Loucy (cell line): ENCODE measurements at regions not wholly inside any gene's neighbourhood (a gene's known extent, or its start where the extent isn't known, plus 50 kb on each side); places are given as distances from the start of the nearest gene placed in this dataset.
"Not testable (repeated sequence)": the region's sequence is repeated elsewhere in the genome, so short reads cannot be mapped to it uniquely, and the experiment has no call there.

ENCODE experiments used
- H2AFZ ChIP-seq: fragments of 200-600 bp; sonication (generic); 2 replicates; pipeline ENCODE4 v1.6.0; 2016; ENCODE audit warnings: antibody characterized with exemption, mild to moderate bottlenecking, low read length, moderate library complexity
- H3F3A ChIP-seq: fragments of 200-600 bp; 2 replicates; pipeline ENCODE4 v1.6.0; 2016; ENCODE audit warnings: antibody characterized with exemption, low read depth, mild to moderate bottlenecking
- H3K27me3 ChIP-seq: fragments of 200-600 bp; sonication (generic); 2 replicates; pipeline ENCODE4 v1.6.1; 2014; ENCODE audit warnings: low read length, mild to moderate bottlenecking; ENCODE audit not compliant: insufficient read depth, poor library complexity, severe bottlenecking
- H3K36me3 ChIP-seq: fragments of 200-600 bp; sonication (generic); 2 replicates; pipeline ENCODE4 v1.6.1; 2016; ENCODE audit warnings: low read length; ENCODE audit not compliant: insufficient read depth
- H3K4me1 ChIP-seq: fragments of 200-600 bp; sonication (generic); 2 replicates; pipeline ENCODE4 v1.5.1; 2014; ENCODE audit warnings: low read length, mild to moderate bottlenecking; ENCODE audit not compliant: insufficient read depth, poor library complexity, severe bottlenecking
- H3K4me2 ChIP-seq: fragments of 200-600 bp; sonication (generic); 2 replicates; pipeline ENCODE4 v1.6.0; 2014; ENCODE audit warnings: antibody characterized with exemption, low read length, low read depth, mild to moderate bottlenecking; ENCODE audit not compliant: poor library complexity, severe bottlenecking
- H3K4me3 ChIP-seq: fragments of 200-600 bp; sonication (generic); 2 replicates; pipeline ENCODE4 v1.5.1; 2014; ENCODE audit warnings: low read length, mild to moderate bottlenecking, mixed read lengths; ENCODE audit not compliant: poor library complexity, severe bottlenecking
- H3K79me2 ChIP-seq: fragments of 200-600 bp; sonication (generic); 2 replicates; pipeline ENCODE4 v1.6.1; 2014; ENCODE audit warnings: low read length; ENCODE audit not compliant: insufficient read depth
- H3K9ac ChIP-seq: fragments of 200-600 bp; sonication (generic); 2 replicates; pipeline ENCODE4 v1.6.0; 2014; ENCODE audit warnings: mild to moderate bottlenecking, low read depth, low read length, moderate library complexity; ENCODE audit not compliant: poor library complexity, severe bottlenecking
- H3K9me2 ChIP-seq: fragments of 200-600 bp; sonication (generic); replicated peaks from 2 replicates; pipeline ENCODE4 v1.6.1; 2016; ENCODE audit warnings: low read depth, low read length, mixed read lengths
- H3K9me3 ChIP-seq: fragments of 200-600 bp; sonication (generic); 2 replicates; pipeline ENCODE4 v1.6.1; 2014; ENCODE audit warnings: mild to moderate bottlenecking, antibody characterized with exemption, low read length, low read depth; ENCODE audit not compliant: insufficient read depth
- H4K20me1 ChIP-seq: fragments of 200-600 bp; sonication (generic); 2 replicates; pipeline ENCODE4 v1.6.0; 2014; ENCODE audit warnings: antibody characterized with exemption, low read length, mild to moderate bottlenecking; ENCODE audit not compliant: insufficient read depth, poor library complexity, severe bottlenecking
- CTCF ChIP-seq: fragments of 200-600 bp; sonication (generic); conservative IDR thresholded peaks from 2 replicates; pipeline ENCODE4 v1.5.1; 2014; ENCODE audit warnings: mild to moderate bottlenecking, antibody characterized with exemption, low read length
- EZH2phosphoT487 ChIP-seq: fragments of 200-600 bp; IDR thresholded peaks from 2 replicates; pipeline ENCODE4 v1.6.1; 2018; ENCODE audit warnings: antibody characterized with exemption, mild to moderate bottlenecking, moderate library complexity, borderline replicate concordance

- H2AFZ ChIP-seq = no peak overlapping the region
- H3K4me1 ChIP-seq = no peaks in the 10 kb centered on the region
- H3K9ac ChIP-seq = no peak overlapping the region
- H3K36me3 ChIP-seq = no peaks in the 10 kb centered on the region
- H3K4me2 ChIP-seq = no peak overlapping the region
- H3K79me2 ChIP-seq = no peaks in the 10 kb centered on the region
- H3K9me2 ChIP-seq = no peaks in the 10 kb centered on the region
- H3K9me3 ChIP-seq = no peaks in the 10 kb centered on the region
- no peaks in the 10 kb centered on the region for H4K20me1 ChIP-seq
- TF ChIP-seq EZH2phosphoT487 = no peak
- TF ChIP-seq CTCF = no peak
- no peaks in the 10 kb centered on the region for H3F3A ChIP-seq
- H3K27me3 ChIP-seq = no peaks in the 10 kb centered on the region
- H3K4me3 ChIP-seq = no peak overlapping the region
Observed at GRCh38 chr5:156087577-156088110, 239.3 kb upstream of the SGCD start.

- not testable (repeated sequence) for H3F3A ChIP-seq, H3K9me3 ChIP-seq, H3K4me3 ChIP-seq
Observed at GRCh38 chr5:156089955-156090940, 236.7 kb upstream of the SGCD start.

GRCh38 chr5:156093024-156093423 lies 233.9 kb upstream of the SGCD start:
- no peak for TF ChIP-seq CTCF
- TF ChIP-seq EZH2phosphoT487 = no peak
- no peaks in the 10 kb centered on the region for H3K4me1 ChIP-seq
- H3K9me2 ChIP-seq = no peaks in the 10 kb centered on the region
- H3K9me3 ChIP-seq = no peaks in the 10 kb centered on the region
- H3K4me2 ChIP-seq = no peak overlapping the region
- H3K36me3 ChIP-seq = no peaks in the 10 kb centered on the region
- H2AFZ ChIP-seq = no peak overlapping the region
- H4K20me1 ChIP-seq = no peaks in the 10 kb centered on the region
- no peak overlapping the region for H3K4me3 ChIP-seq
- no peak overlapping the region for H3K9ac ChIP-seq
- H3F3A ChIP-seq = no peaks in the 10 kb centered on the region
- no peaks in the 10 kb centered on the region for H3K79me2 ChIP-seq
- no peaks in the 10 kb centered on the region for H3K27me3 ChIP-seq

More at GRCh38 chr5:156089955-156090940, 236.7 kb upstream of the SGCD start:
- not testable (repeated sequence) for H3K4me2 ChIP-seq, H3K9me2 ChIP-seq, H3K27me3 ChIP-seq, H3K79me2 ChIP-seq, H3K36me3 ChIP-seq, H4K20me1 ChIP-seq, H3K9ac ChIP-seq, H2AFZ ChIP-seq, H3K4me1 ChIP-seq
